NCI-H226 (cell line): ENCODE measurements at regions not wholly inside any gene's neighbourhood (a gene's known extent, or its start where the extent isn't known, plus 50 kb on each side); places are given as distances from the start of the nearest gene placed in this dataset.
A peak's percentile ranks its signal among the peaks of the same experiment; 100 is the strongest.
"Not testable (repeated sequence)": the region's sequence is repeated elsewhere in the genome, so short reads cannot be mapped to it uniquely, and the experiment has no call there.

Experiments
- DNase-seq: peaks from one replicate; pipeline ENCODE4 v3.0.0-alpha.2; 2015

DNA sequence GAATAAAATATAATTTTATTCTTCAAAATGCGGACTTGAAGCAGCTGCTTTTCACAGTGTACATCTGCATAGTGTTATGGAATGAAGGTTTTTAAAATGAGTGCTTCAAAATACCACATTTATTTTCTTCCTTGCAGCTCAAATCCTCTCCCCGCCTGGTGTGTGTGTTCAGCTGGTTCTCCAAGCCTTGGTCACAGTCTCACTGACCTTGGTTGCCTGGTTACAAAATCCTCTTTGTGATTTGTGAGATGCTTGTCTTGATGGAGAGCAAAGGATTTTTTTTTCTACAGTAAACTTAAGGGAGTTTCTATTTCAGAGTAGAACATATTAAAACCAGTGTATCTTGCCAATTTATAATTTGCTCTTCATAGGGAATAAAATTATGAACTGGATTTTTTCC, 139.2 kb downstream of the PCDH18 start:
- DNase-seq, result no peak

DNA sequence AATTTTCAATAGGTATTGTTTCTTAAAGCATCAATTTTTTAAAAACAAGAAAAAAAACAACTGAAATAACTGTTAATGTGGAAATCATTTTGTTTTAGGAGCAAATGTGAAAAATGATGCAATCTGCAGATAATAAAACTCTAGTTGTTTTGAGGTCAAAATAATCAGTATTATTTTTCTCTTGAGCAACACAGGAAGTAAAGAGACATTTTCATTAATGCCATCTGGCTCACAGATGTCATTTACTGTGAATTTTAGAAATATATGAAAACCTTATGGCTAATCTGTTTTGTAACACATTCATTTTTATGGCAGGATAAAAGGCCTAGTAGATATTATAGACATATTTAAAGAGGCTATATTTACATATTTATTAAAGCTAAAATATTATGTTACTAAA, 141.6 kb downstream of the PCDH18 start:
- DNase-seq, result no peak

DNA sequence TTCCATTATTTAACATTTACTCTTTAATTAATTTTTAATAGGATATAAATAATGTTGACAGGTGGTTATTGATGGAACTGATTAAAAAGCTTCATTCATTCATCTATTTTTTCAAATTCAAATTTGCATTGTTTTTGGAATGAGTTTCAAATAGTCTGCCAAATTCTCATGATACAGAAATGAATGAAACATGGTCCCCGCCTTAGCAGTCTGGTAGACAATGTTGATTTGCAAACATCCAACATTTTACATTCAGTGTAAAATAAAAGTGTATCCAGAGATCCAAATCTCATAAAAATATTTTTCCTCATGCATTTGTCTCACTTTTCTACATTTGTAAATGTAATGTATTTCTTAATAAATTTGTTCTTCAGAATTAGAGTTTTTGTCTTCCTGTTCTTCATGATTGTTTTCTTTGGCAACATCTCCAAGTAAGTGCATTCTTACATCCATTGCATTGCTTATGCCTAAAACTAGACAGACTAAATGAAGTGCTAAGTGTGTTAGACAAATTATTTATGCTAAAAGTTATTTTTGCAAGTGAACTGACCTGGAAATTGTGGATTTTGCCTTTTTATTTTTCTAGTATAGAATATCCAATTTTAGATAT, 142.3 kb downstream of the PCDH18 start:
- DNase-seq, result no peak

DNA sequence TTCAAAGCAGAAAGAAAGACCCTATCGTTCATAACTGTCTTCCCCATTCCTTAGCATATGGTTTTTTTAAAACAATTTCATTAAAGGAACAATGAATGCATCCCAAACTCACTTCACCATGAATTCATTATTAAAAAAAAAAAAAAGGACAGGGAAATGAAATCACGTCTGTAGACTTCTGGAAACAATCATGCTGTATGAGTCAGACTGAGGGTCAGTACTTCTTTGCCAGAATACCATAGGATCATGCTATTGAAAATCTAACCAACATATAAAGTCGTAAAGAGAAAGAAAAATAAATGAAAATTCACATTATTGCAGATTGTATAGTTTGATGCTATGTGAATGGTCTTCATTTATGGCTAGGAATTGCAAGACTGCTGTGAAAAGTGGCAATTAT, 144.4 kb downstream of the PCDH18 start:
- no peak for DNase-seq

DNA sequence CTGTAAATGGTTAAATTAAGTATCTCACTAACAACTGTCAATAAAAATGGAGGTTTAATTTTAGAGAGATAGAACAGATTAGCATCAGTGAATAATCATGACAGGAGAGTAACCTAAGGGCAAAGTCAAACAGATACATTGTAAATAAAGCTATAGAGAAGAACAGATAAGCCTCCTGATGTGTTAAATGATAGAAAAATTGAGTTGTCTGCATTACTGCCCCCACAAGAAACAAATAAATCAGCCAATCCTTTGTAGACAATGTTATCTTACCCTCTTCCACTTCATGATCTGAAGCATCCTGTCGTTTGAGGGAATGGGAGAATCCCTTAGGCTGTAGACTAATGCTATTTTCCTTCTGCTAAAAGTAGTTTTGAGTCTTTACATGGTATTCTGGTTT, 147.8 kb downstream of the PCDH18 start:
- DNase-seq, result no peak

DNA sequence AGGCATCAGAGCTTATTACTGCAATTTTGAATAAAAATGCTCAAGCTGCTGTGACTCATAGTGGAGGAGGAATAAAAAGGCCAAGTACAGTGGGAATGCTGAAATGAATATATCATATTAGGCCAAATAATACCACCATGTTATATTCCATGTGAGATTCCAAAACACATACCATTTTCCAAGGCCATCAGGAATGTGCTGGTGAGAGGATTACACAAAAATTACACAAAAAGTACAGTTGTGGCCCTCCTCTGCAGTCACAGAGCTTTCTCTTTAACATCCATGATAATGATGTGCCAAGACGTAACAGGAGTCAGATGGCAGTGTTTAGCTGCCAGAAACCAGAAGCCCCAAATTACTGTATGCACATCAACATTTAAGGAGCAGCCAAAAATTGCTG, 153.5 kb downstream of the PCDH18 start:
- DNase-seq, result no peak

DNA sequence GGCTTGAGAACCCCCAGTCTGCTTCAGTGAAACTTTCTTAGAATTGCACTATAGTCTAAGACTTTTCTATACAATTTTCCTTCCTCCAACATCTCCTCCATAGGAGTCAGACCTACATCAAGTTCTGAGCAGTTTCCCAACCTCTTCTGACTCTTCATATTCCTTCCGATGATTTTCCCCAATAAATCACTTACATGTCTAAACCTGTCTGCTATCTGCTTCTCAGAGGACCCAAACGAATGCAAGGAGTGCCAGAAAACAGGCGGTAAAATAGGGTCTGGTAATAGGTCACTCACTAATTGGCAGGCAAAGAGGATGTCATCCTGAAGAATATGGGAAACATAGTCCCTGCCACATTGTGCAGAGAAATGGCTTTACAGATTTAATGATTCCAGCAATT, 153.9 kb downstream of the PCDH18 start:
- DNase-seq, result no peak

DNA sequence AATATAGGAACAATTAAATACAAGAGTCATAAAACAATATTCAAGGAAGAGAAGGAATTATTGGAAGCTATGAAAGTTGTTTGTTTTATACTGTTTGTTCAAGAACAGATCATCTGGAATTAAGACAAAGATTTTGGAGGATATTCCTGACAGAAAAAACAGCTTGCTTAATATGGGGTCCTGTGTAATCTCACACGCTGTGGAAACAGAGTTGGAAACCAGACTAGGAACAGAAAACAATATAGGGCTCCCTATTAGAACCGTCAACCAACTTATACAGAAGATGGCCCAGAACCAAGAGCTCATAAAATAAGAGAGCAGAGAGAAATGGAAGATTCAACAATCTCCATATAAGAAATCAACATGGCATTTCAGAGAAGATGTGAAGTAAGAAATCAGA, 156.0 kb downstream of the PCDH18 start:
- no peak for DNase-seq

DNA sequence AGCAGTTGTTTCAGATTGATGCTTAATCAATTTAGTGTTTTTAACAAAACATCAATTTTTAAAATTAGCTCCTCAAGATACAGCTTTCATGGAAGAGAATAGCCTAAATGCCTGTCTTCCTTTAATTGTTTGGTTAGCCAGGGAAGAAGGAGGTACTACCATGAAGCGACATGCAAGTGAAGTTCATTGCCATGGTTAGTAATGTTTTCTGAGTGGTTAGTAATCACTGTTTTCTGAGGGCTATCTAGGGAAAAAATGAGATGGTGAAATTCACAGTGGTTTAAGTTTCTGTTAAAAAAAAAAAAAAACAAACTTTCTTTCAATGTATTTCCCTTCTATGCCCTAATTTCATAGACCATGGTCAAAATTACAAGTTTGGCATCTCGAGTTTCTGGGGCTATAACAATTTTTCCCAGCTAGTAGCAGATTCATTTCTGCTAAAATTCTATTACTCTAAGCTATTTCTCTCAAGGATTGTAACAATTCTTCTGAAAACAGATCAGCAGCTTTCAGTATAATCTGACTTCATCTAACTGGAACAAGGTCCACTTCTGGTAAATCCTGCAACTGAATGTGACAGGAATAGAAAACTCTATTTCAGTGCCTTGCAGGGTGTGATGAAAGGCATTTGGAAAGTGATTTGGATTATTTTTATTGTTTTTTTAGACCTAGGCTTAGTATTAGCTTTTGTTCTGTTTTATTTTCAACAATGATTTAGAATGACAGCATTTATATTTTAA, 157.0 kb downstream of the PCDH18 start:
- DNase-seq, result no peak

DNA sequence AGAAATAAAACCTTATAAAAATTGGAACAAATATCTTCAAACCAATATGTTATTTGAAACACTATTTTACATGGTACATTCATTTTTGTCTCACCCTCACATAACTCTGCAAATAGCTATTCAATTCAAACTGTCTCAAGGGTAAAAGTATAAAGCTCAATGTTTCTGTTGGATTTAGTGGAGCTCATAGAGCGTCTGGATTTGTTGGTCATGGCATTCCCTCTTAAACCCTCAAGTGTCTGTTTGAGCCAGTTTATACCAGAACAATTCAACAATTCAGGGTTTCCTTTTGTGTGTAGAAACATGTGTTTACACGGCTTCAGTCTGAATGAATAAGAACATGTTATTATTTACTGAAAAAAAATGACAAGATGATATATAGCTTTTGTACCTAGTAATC, 161.6 kb downstream of the PCDH18 start:
- DNase-seq, result no peak

DNA sequence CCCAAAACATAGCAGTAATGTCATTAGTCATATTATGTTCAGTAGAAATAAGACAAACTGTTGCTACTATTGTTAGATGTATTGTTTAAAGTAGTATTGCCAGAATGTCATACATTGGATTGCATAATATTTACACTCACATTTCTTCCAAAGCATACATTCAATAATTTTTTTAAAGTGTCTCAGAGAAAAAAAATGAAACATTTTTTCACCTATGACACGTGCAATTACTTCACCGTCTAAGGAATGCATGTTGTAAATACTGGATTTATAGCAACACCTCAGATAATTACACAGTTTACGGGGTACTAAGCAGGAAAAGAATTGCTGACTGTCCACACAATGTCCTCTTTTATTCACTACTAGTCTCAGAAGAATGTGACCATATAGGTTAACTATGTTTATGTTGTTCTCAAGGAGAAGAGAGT, 162.1 kb downstream of the PCDH18 start:
- peak; percentile 38 for DNase-seq

DNA sequence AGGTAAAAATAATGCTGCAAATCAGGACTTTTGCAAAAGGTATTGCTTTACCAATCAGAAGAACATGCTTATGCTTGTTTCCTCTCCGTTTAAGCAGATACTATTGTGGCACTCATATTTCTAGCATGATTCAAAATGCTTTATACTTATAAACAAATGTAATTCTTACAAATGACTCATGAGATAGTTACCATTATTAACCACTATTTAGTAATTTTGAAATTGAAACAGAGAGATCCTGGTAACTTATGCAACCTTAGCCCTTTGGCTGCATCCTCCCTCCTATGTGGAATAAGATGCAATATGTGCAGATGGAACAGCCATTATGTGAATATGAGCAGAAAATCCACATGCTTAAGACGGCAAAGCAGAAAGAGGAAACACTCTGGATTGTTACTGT, 164.7 kb downstream of the PCDH18 start:
- peak; percentile 32 for DNase-seq

DNA sequence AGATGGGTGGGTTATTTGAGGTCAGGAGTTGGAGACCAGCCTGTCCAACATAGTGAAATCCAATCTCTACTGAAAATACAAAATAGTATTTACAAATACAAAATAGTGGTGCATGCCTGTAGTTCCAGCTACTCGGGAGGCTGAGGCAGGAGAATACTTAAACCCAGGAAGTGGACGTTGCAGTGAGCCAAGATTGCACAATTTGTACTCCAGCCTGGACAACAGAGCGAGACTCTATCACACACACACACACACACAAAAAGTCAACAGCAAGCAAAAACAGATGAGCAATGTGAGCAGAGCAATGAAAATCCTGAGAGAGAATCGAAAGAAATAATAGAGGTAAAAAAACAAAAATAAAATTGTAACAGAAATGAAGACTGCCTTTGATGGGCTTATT, 168.8 kb downstream of the PCDH18 start:
- DNase-seq, result no peak

DNA sequence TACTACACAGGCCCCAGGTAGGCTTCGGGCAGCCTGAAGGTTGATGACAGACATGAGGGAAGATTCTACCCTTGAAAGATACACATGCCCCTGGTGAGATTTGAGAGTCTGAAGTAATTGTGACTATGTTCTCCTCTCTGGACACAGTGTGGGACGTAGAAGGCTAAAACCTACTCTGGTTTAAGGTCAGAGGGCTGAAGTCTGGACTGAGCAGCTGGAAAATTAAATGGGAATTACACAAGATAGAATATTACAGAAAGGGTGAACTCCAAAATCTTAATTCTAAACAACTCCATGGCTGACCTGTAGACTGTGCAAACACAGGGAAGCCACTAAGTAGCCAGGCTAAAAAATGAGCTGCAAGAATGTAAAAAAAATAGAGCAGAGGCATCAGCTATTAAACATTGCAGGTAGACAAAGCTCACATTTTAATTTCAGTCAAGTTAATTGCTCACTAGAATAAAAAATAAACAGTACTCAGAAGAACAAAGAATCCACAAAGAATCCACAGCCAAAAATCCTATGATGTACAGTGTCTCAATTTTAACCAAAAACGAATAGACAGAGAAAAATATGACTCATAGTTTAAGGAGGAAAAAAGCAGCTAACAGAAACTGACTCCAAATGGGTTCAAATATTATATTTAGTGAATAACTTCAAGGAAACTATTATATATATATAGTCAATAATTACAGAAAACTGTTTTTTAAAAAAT, 170.4 kb downstream of the PCDH18 start:
- DNase-seq, result no peak

DNA sequence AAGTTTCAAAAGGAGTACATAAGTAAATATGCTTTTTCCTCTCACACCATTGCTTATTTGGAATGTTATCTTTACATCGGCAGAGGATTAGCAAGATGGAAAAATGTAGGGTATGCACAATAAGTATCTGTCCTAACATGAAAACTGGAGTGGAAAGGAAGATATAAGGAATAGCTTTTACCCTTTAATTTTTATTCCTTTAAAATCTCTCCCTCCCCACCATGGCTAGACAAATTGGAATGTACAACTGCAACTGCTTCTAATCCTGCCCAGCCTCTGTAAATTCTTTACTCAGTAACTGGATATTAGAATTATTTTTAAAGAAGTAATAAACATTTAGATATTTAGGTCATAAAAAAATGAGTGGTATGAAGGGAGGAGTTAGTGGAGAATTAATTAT, 171.5 kb downstream of the PCDH18 start:
- no peak for DNase-seq

DNA sequence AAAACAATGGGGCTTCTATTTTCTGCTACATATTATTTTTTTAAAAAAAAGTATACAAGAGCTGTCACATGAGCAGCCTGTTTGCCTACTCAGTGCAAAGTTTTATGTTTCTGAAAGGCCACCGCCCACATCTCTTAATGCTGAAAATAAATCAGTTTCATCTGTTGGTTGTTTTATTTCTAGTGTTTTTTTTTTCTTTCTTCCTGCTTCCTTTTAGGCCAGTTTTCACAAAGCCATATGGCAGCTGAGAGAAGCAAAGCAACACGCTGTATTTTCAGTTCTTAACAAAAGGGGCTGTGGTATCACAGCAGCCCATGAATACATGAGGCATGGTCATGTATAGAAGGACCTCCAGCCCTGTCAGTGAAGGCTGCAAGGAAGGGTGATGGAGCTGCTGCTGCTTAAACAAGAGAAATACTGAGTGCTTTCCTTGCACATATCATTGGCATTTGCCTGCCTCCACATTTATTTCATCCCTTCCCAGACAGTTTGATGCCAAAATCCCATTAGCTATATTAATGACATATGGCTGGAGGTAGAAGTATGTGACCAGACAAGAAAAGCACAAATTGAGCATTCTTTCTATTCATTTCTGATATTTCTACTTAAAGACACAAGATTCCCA, 172.5 kb downstream of the PCDH18 start:
- DNase-seq, result no peak

DNA sequence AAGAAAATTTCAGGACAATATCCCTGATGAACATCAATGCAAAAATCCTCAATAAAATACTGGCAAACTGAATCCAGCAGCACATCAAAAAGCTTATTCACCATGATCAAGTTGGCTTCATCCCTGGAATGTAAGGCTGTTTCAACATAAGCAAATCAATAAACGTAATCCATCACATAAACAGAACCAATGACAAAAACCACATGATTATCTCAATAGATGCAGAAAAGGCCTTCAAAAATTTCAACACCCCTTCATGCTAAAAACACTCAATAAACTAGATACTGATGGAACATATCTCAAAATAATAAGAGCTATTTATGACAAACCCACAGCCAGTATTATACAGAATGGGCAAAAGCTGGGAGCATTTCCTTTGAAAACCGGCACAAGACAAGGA, 177.7 kb downstream of the PCDH18 start:
- DNase-seq, result not testable (repeated sequence)

DNA sequence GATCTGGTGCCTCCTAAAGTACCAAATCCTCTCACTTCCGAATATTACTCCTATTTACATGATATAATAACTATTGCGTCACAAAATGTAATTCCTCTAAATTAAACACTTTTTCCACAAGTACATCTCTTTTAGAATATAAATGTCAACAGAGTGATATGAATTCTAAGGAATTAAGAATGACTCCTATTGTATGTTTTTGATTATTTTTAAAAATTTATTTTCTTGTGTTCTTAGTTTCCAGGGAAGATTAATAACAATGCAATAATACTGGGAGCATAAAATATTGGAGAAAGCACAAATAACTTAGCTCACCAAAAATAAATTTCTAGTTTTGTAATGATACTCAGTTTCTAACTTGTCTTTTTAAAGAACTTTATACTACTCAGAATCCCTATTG, 184.9 kb downstream of the PCDH18 start:
- no peak for DNase-seq

DNA sequence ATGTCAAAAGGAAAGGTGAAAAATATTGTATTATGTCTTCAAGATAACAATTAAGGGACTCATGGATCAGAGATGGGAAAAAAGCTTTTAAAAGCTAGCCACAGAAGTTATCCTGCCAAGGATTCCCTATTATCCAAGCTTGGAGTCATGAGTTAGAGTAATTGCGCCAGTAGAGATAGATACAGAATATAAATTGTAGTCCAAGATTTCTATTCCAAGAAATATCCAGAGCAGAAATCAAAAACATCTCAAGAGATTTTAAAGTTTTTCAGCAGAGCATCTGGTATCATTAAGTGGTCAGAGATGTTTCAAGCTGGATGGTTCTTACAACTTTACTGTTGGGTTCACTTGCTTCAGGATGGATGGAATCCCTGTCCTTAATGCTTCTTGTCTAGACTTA, 186.7 kb downstream of the PCDH18 start:
- DNase-seq, result no peak

DNA sequence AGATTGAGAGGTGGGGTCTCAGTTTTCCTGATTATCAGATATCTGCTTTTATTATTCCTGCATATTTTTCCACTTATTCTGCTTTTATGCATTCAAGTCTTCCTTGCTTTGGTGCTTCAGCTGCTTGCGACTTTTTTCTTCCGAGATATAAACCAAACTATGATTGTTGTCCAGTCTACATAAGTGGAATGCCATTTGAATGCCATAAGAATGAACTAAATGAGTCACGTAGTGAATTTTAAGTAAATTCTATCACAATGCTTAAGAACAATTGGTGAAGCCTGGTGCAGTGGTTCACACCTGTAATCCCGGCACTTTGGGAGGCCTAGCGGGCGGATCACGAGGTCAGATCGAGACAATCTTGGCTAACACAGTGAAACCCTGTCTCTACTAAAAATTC, 189.1 kb downstream of the PCDH18 start:
- DNase-seq, result no peak

DNA sequence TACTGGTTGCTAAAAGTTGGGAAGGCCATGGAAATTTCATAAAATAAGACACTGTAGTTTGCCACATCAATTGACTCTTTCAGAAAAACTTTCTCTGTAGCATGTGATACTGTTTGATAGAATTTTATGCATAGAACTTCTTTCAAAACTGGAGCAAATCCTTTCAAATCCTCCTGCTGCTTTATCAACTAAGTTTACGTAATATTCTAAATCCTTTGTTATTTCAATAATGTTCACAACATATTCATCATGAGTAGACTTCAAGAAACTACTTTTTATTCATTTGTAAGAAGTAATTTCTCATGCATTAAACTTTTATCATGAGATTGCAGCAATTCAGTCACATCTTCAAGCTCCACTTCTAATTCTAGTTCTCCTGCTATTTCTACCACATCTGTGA, 199.3 kb downstream of the PCDH18 start:
- DNase-seq, result no peak

DNA sequence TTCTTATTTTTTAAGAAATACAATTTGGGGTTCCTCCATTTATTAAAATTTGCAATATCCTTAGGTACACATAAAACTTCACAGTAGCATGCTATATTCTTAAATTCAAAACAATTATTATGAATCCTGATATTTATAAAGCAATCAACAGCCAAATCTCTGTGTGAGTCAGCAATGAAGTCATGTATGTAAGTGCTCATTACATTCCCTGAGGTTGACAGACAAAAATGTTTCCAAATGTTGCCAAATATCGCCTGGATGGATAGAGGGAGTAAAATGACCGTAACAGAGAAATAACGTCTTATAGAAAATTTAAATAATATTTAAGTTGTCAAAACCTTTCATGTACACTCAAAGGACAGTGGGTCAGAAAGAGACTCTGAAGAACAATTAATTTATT, 220.0 kb downstream of the PCDH18 start:
- DNase-seq, result peak; percentile 11

DNA sequence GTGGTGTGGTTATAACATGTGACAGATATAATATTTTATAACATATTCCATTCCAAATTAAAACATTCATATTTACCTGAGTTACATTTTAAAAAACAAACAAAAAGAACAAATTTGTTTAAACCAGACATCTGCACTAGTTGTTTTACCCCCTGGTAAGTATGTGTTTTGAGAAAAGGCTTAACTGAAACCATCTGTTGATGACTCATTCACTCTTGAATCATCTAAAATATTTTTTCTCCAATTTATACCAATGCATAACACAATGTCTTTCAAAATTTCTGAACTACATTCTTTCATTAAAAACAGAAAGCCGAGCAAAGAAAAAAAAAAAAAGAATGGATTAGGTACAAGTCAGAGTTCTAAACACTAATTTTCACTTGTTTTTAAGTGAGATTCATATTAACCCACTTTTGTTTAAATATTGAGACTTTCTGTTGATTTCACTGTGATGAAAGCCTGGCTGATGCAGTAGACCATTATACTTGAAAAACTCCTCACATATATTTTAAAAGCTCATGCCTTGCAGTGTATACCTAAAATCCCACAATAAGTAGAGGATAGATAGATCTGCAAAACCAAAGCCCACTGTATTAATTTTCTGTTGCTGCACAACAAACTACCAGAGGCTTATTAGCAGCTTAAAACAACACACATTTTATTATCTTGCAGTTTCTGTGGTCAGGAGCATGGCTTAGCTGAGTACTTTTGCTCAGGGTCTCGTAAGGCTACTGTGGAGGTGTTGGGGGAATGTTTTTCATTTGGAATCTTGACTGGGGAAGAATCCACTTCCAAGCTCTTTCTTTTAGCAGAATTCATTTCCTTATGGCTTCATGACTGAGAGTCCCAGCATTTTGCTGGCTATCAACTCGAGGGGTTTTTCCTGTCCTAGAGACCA, 221.5 kb downstream of the PCDH18 start:
- no peak for DNase-seq
